Liver (tissue), 3 donors: ENCODE measurements at regions not wholly inside any gene's neighbourhood (a gene's known extent, or its start where the extent isn't known, plus 50 kb on each side); places are given as distances from the start of the nearest gene placed in this dataset.
A peak's percentile ranks its signal among the peaks of the same experiment; 100 is the strongest.

Source experiments
- ATF3 ChIP-seq: IDR thresholded peaks from 2 replicates; pipeline ENCODE4 v1.6.1; 2016; ENCODE audit warnings: antibody characterized with exemption
- GABPA ChIP-seq, 2 donors: IDR thresholded peaks in 1 of 2; conservative IDR thresholded peaks in 1 of 2; 2 replicates each; pipeline ENCODE4 v1.6.1; 2016; ENCODE audit warnings: antibody characterized with exemption in 2 of 2, mild to moderate bottlenecking in 1 of 2, moderate library complexity in 1 of 2
- JUND ChIP-seq, 2 donors: IDR thresholded peaks; 2 replicates each; pipeline ENCODE4 v1.6.1; 2016; ENCODE audit warnings: antibody characterized with exemption in 2 of 2
- NR2F2 ChIP-seq: IDR thresholded peaks from 2 replicates; pipeline ENCODE4 v1.6.1; 2016; ENCODE audit warnings: antibody characterized with exemption
- RAD21 ChIP-seq, 2 donors: IDR thresholded peaks; 2 replicates each; pipeline ENCODE4 v1.6.1; 2016; ENCODE audit warnings: antibody characterized with exemption in 2 of 2, mild to moderate bottlenecking in 2 of 2
- RXRA ChIP-seq, 2 donors: IDR thresholded peaks; 2 replicates each; pipeline ENCODE4 v1.6.1; 2017 to 2018; ENCODE audit warnings: antibody characterized with exemption in 2 of 2, mild to moderate bottlenecking in 1 of 2
- SP1 ChIP-seq: IDR thresholded peaks from 2 replicates; pipeline ENCODE4 v1.6.1; 2018; ENCODE audit warnings: antibody characterized with exemption, mild to moderate bottlenecking
- YY1 ChIP-seq: IDR thresholded peaks from 2 replicates; pipeline ENCODE4 v1.6.1; 2016; ENCODE audit warnings: antibody characterized with exemption, mild to moderate bottlenecking
- ZBTB33 ChIP-seq: IDR thresholded peaks from 2 replicates; pipeline ENCODE4 v1.6.1; 2016; ENCODE audit warnings: antibody characterized with exemption
- TF ChIP-seq, protein P1 (sequence below): fragments of 150-350 bp; IDR thresholded peaks from 2 replicates; pipeline ENCODE4 v1.5.1; 2017; ENCODE audit warnings: improper control_type of control experiment, low read depth, low read length; ENCODE audit not compliant: missing input control
- donor health status: healthy.
- donor health status: healthy.

- TF ChIP-seq, protein P1, sequence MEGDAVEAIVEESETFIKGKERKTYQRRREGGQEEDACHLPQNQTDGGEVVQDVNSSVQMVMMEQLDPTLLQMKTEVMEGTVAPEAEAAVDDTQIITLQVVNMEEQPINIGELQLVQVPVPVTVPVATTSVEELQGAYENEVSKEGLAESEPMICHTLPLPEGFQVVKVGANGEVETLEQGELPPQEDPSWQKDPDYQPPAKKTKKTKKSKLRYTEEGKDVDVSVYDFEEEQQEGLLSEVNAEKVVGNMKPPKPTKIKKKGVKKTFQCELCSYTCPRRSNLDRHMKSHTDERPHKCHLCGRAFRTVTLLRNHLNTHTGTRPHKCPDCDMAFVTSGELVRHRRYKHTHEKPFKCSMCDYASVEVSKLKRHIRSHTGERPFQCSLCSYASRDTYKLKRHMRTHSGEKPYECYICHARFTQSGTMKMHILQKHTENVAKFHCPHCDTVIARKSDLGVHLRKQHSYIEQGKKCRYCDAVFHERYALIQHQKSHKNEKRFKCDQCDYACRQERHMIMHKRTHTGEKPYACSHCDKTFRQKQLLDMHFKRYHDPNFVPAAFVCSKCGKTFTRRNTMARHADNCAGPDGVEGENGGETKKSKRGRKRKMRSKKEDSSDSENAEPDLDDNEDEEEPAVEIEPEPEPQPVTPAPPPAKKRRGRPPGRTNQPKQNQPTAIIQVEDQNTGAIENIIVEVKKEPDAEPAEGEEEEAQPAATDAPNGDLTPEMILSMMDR = no peak
- no peak for TF ChIP-seq GABPA (IDR thresholded peaks at IDR 0.05 in 1 of 2, conservative IDR thresholded peaks at IDR 0.05 in 1 of 2)
- no peak for TF ChIP-seq JUND (IDR thresholded peaks at IDR 0.05)
- peak in 1 of 2 donors; percentile 8 for TF ChIP-seq RAD21 (IDR thresholded peaks at IDR 0.05)
- no peak for TF ChIP-seq RXRA (IDR thresholded peaks at IDR 0.05)
- TF ChIP-seq YY1 = no peak
- TF ChIP-seq SP1 = no peak
- no peak for TF ChIP-seq NR2F2
- TF ChIP-seq ATF3 = no peak
- TF ChIP-seq ZBTB33 = no peak
These were observed 249.2 kb downstream of the TXNL1 start for GRCh38 chr18:56389190-56389589.
